Endodermal cell (in vitro differentiated cells): ENCODE measurements at regions not wholly inside any gene's neighbourhood (a gene's known extent, or its start where the extent isn't known, plus 50 kb on each side); places are given as distances from the start of the nearest gene placed in this dataset.

Experiments
- DNase-seq: peaks from one replicate; pipeline ENCODE4 v3.0.0-alpha.2; 2017
- H3K27ac ChIP-seq: 2 replicates; pipeline ENCODE4 v1.5.1; 2013; ENCODE audit warnings: mild to moderate bottlenecking, low read depth, low read length, moderate library complexity
- H3K27me3 ChIP-seq: 2 replicates; pipeline ENCODE4 v1.6.1; 2013; ENCODE audit warnings: mild to moderate bottlenecking, low read length, moderate library complexity; ENCODE audit not compliant: insufficient read depth, control insufficient read depth, poor library complexity, severe bottlenecking
- H3K36me3 ChIP-seq: 2 replicates; pipeline ENCODE4 v1.7.0; 2013; ENCODE audit warnings: mild to moderate bottlenecking, low read length, moderate library complexity; ENCODE audit not compliant: control insufficient read depth, insufficient read depth
- H3K4me1 ChIP-seq: one replicate; pipeline ENCODE4 v1.7.0; 2013; ENCODE audit warnings: low read length; ENCODE audit not compliant: control insufficient read depth, insufficient read depth
- H3K4me3 ChIP-seq: 2 replicates; pipeline ENCODE4 v1.5.1; 2013; ENCODE audit warnings: mild to moderate bottlenecking, low read length, moderate library complexity
- H3K9ac ChIP-seq: 2 replicates; pipeline ENCODE4 v1.6.1; 2013; ENCODE audit warnings: mild to moderate bottlenecking, low read length, moderate library complexity; ENCODE audit not compliant: poor library complexity, severe bottlenecking; ENCODE audit errors: extremely low read depth
- H3K9me3 ChIP-seq: 2 replicates; pipeline ENCODE4 v1.6.1; 2013; ENCODE audit warnings: mild to moderate bottlenecking, low read length, moderate library complexity; ENCODE audit not compliant: control insufficient read depth
- H3K27ac Mint-ChIP-seq: 2 replicates; pipeline ENCODE4 v1.8.0; 2020; ENCODE audit warnings: mixed read lengths
- H3K27me3 Mint-ChIP-seq: 2 replicates; pipeline ENCODE4 v1.8.0; 2021; ENCODE audit warnings: mild to moderate bottlenecking, mixed read lengths; ENCODE audit not compliant: insufficient read depth
- H3K36me3 Mint-ChIP-seq: 2 replicates; pipeline ENCODE4 v1.8.0; 2020; ENCODE audit warnings: low read depth, mixed read lengths
- H3K4me1 Mint-ChIP-seq: 2 replicates; pipeline ENCODE4 v1.8.0; 2020; ENCODE audit warnings: mixed read lengths
- H3K4me3 Mint-ChIP-seq: 2 replicates; pipeline ENCODE4 v1.8.0; 2020; ENCODE audit warnings: mild to moderate bottlenecking, moderate library complexity, mixed read lengths
- H3K9me3 Mint-ChIP-seq: 2 replicates; pipeline ENCODE4 v1.8.0; 2020; ENCODE audit warnings: mild to moderate bottlenecking, mixed read lengths
- WGBS, 2 experiments: methylation state at CpG; one replicate each; pipeline versions ENCODE4 v1.1.5 to v1.1.7; 2013; ENCODE audit warnings: missing lambda C conversion rate in 2 of 2, mixed read lengths in 1 of 2; ENCODE audit not compliant: insufficient coverage in 1 of 2, insufficient read length in 1 of 2; 5-methylcytosine and 5-hydroxymethylcytosine counted together
- TF ChIP-seq, protein P1 (sequence below): fragments of 200-600 bp; sonication (generic); conservative IDR thresholded peaks from 2 replicates; pipeline ENCODE4 v1.5.0; 2021; ENCODE audit warnings: antibody characterized with exemption, mild to moderate bottlenecking

DNA sequence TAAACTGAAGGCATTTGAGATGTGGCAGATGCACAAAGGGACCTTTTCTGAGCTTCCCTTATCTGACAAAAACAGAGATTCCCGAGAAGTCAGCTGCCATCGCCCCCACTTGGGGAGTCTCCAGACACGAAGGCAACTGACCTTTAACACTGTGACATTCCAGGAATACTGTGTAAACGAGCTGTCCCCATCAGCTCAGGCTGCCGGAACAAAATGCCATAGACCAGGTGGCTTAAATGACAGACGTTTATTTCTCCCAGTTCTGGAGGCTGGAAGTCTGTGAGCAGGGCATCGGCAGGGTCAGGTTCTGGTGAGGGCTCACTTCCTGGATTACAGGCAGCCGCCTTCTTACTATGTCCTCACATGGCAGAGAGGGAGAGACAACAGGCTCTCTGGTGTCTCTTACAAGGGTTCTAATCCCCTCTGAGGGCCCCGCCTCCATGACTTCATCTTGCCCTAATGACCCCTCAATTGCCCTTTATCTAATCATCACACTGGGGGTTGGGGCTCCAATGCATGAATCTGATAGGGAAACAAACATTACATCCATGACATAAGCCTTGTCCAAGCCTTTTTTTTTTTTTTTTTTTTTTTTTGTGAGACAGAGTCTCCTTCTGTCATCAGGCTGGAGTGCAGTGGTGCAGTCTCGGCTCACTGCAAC, 178.5 kb upstream of the RPL38 start:
- TF ChIP-seq, protein P1, sequence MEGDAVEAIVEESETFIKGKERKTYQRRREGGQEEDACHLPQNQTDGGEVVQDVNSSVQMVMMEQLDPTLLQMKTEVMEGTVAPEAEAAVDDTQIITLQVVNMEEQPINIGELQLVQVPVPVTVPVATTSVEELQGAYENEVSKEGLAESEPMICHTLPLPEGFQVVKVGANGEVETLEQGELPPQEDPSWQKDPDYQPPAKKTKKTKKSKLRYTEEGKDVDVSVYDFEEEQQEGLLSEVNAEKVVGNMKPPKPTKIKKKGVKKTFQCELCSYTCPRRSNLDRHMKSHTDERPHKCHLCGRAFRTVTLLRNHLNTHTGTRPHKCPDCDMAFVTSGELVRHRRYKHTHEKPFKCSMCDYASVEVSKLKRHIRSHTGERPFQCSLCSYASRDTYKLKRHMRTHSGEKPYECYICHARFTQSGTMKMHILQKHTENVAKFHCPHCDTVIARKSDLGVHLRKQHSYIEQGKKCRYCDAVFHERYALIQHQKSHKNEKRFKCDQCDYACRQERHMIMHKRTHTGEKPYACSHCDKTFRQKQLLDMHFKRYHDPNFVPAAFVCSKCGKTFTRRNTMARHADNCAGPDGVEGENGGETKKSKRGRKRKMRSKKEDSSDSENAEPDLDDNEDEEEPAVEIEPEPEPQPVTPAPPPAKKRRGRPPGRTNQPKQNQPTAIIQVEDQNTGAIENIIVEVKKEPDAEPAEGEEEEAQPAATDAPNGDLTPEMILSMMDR = no peak
- peak overlapping the region; percentile 95 for H3K27ac Mint-ChIP-seq
- Histone ChIP-seq H3K4me1 (peaks cover 13% of the 10 kb centered on the region), H3K4me3 (peak overlapping the region; percentile 68), H3K27ac (peak overlapping the region; percentile 69), H3K27me3 (no peaks in the 10 kb centered on the region), H3K9me3 (no peaks in the 10 kb centered on the region), H3K36me3 (no peaks in the 10 kb centered on the region), H3K9ac (peak overlapping the region; percentile 28)
- no peaks in the 10 kb centered on the region for H3K36me3 Mint-ChIP-seq
- H3K9me3 Mint-ChIP-seq = no peaks in the 10 kb centered on the region
- 46 to 50% methylated on average over 7 to 10 of the region's 10 CpGs for WGBS, 2 experiments
- peak; percentile 89 for DNase-seq
- H3K4me3 Mint-ChIP-seq = peak overlapping the region; percentile 33
- peaks cover 18% of the 10 kb centered on the region for H3K27me3 Mint-ChIP-seq
- H3K4me1 Mint-ChIP-seq = peaks cover 51% of the 10 kb centered on the region

DNA sequence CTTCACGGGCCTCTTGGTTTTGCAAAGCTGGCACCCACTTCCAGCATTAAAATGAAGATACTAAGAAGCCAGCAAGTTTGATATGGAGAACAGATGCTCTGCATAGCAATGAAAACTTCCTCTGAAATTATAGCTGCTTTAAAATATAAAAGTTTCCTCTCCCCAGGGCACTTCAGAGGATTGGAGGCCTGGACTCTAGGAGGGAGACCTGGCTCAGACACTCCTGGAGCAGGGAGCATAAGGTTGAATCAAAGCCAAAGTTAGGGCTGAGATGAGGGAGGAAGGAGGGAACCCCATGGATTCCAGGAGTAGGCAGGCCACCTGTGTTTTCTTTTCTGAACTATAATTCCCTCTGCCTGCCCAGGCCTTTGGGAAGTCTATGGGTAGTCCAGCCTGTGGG, 176.0 kb upstream of the RPL38 start:
- peaks cover 22% of the 10 kb centered on the region for H3K27me3 Mint-ChIP-seq
- DNase-seq = no peak
- Histone ChIP-seq H3K4me3 (no peak overlapping the region), H3K36me3 (no peaks in the 10 kb centered on the region), H3K9ac (no peak overlapping the region), H3K9me3 (no peaks in the 10 kb centered on the region), H3K27ac (no peak overlapping the region), H3K4me1 (peaks cover 17% of the 10 kb centered on the region), H3K27me3 (no peaks in the 10 kb centered on the region)
- TF ChIP-seq, protein P1 = no peak
- H3K36me3 Mint-ChIP-seq = no peaks in the 10 kb centered on the region
- no peak overlapping the region for H3K27ac Mint-ChIP-seq
- peaks cover 68% of the 10 kb centered on the region for H3K4me1 Mint-ChIP-seq
- H3K4me3 Mint-ChIP-seq = no peak overlapping the region
- 67 to 92% methylated on average over 1 of the region's 1 CpG for WGBS, 2 experiments
- H3K9me3 Mint-ChIP-seq = no peaks in the 10 kb centered on the region

DNA sequence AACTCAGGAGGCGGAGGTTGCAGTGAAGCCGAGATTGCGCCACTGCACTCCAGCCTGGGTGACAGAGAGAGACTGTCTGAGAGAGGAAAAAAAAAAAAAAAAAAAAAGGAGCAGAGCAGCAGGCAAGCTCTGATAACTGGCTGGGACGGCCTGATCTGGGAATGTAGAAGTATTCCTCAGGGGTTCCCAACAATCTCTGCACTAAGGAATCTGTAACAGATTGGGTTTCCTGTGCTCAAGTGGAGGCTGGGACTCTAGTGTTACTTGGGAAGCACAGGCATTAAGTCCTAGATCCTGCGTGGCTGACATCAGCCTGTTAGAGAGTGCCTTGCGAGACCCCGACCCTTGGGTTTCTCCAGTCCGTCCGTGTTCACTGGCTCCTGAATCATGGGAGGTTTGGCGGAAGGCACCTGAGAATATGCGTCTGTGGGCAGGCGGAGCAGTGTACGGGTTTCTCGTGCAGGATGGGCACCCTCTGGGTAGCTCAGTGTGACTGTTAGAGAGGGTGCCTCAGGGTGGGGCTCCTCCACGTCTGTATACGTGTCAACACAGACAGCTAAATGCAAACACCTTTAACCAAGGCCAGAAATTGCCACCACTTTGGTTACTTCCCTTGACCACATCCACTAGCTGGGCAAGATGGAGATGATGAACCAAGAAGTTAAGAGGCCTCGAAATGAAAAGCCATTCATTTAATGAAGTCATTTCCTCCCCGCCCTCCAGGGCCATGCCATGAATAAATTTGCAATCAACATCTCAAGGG, 174.9 kb upstream of the RPL38 start:
- no peak overlapping the region for H3K27ac Mint-ChIP-seq
- H3K9ac ChIP-seq = no peak overlapping the region
- no peak overlapping the region for H3K4me3 ChIP-seq
- H3K4me1 Mint-ChIP-seq = peaks cover 72% of the 10 kb centered on the region
- no peak for DNase-seq
- 92 to 96% methylated on average over 11 to 18 of the region's 18 CpGs for WGBS, 2 experiments
- peaks cover 22% of the 10 kb centered on the region for H3K27me3 Mint-ChIP-seq
- TF ChIP-seq, protein P1 = no peak
- no peak overlapping the region for H3K27ac ChIP-seq
- no peaks in the 10 kb centered on the region for H3K27me3 ChIP-seq
- H3K4me1 ChIP-seq = peaks cover 17% of the 10 kb centered on the region
- H3K9me3 ChIP-seq = no peaks in the 10 kb centered on the region
- H3K36me3 Mint-ChIP-seq = no peaks in the 10 kb centered on the region
- no peaks in the 10 kb centered on the region for H3K36me3 ChIP-seq
- no peak overlapping the region for H3K4me3 Mint-ChIP-seq
- no peaks in the 10 kb centered on the region for H3K9me3 Mint-ChIP-seq
